HepG2 (cell line): ENCODE measurements at regions not wholly inside any gene's neighbourhood (a gene's known extent, or its start where the extent isn't known, plus 50 kb on each side); places are given as distances from the start of the nearest gene placed in this dataset.
"Not testable (repeated sequence)": the region's sequence is repeated elsewhere in the genome, so short reads cannot be mapped to it uniquely, and the experiment has no call there.

Experiments
- ATAC-seq: fragments of 200-7000 bp; cut with Tn5 transposase; 3 replicates; pipeline ENCODE4 v1.9.1; 2020; ENCODE audit warnings: mild to moderate bottlenecking, moderate library complexity
- BruUV-seq: library from RNA; stranded (reverse); fragments of 400-500 nt; replicated peaks from 2 replicates; lab custom pipeline; 2021; lab: Mats Ljungman, UMichigan
- CTCF ChIA-PET: fragments of 300-600 bp; formaldehyde crosslinking; extraction: SDS; loops from one replicate; lab custom pipeline; 2021; ENCODE audit warnings: low total read pairs, inconsistent platforms, low intra/inter-chr PET ratio; lab: Yijun Ruan, JAX
- POLR2A ChIA-PET: fragments of 350-600 bp; sonication (Branson Sonifier 250); formaldehyde crosslinking; loops from one replicate; lab custom pipeline; 2020; ENCODE audit warnings: antibody characterized with exemption, inconsistent platforms; lab: Yijun Ruan, JAX
- DNase-seq: peaks from one replicate; pipeline ENCODE4 v3.0.0-alpha.2; 2015; ENCODE audit warnings: low spot score
- FAIRE-seq: peaks from 3 replicates; lab custom pipeline; 2011; peaks lifted over from hg19 to GRCh38; lab: Jason Lieb, UNC
- H2AFZ ChIP-seq: one replicate; pipeline ENCODE4 v1.6.1; 2011; ENCODE audit warnings: low read length, inconsistent platforms
- H3K27ac ChIP-seq: fragments of 300-600 bp; 3 replicates; pipeline ENCODE4 v1.8.0; 2011; ENCODE audit warnings: mixed run types, mild to moderate bottlenecking, mixed read lengths, low read length, inconsistent platforms; ENCODE audit not compliant: insufficient read depth; ENCODE audit errors: extremely low read length
- H3K27me3 ChIP-seq, 2 experiments: fragments of 200-600 bp in 1 of 2; 2 replicates in 1 of 2; 3 replicates in 1 of 2; pipeline versions ENCODE4 v1.6.0 to v1.8.0; 2011; ENCODE audit warnings: low read length in 2 of 2, mild to moderate bottlenecking in 2 of 2, moderate library complexity in 2 of 2, inconsistent platforms in 1 of 2; ENCODE audit not compliant: insufficient read depth in 2 of 2, control insufficient read depth in 1 of 2
- H3K36me3 ChIP-seq, 2 experiments: fragments of 200-600 bp in 1 of 2; replicated peaks in 1 of 2; 2 replicates in 1 of 2; 3 replicates in 1 of 2; pipeline versions ENCODE4 v1.5.1 to v1.8.0; 2011; ENCODE audit warnings: low read length in 2 of 2, inconsistent platforms in 1 of 2; ENCODE audit not compliant: insufficient read depth in 2 of 2, control insufficient read depth in 1 of 2
- H3K4me1 ChIP-seq: 2 replicates; pipeline ENCODE4 v1.5.1; 2012; ENCODE audit warnings: low read length, inconsistent platforms; ENCODE audit not compliant: insufficient read depth
- H3K4me2 ChIP-seq: 2 replicates; pipeline ENCODE4 v1.6.0; 2011; ENCODE audit warnings: low read depth, low read length, inconsistent platforms
- H3K4me3 ChIP-seq, 3 experiments: fragments of 200-600 bp in 1 of 3; sonication (generic), shearing (Covaris generic) in 1 of 3; replicated peaks in 1 of 3; 2 replicates each; pipeline ENCODE4 v1.5.1; 2011 to 2016; ENCODE audit warnings: low read length in 3 of 3, inconsistent platforms in 2 of 3, low read depth in 2 of 3, mild to moderate bottlenecking in 2 of 3, control low read depth in 1 of 3, mixed read lengths in 1 of 3; ENCODE audit not compliant: insufficient read depth in 1 of 3
- H3K79me2 ChIP-seq: one replicate; pipeline ENCODE4 v1.6.1; 2011; ENCODE audit warnings: low read length, inconsistent platforms; ENCODE audit not compliant: insufficient read depth
- H3K9ac ChIP-seq: 2 replicates; pipeline ENCODE4 v1.6.0; 2011; ENCODE audit warnings: mild to moderate bottlenecking, low read depth, low read length, inconsistent platforms; ENCODE audit not compliant: insufficient read depth
- H3K9me3 ChIP-seq: 2 replicates; pipeline ENCODE4 v1.5.1; 2012; ENCODE audit warnings: mild to moderate bottlenecking, low read length
- H4K20me1 ChIP-seq: 2 replicates; pipeline ENCODE4 v1.6.0; 2011; ENCODE audit warnings: inconsistent platforms, mild to moderate bottlenecking, low read length, moderate library complexity; ENCODE audit not compliant: insufficient read depth
- WGBS: methylation state at CpG from one replicate; pipeline ENCODE4 v1.1.6; 2017; ENCODE audit warnings: low lambda C conversion rate; 5-methylcytosine and 5-hydroxymethylcytosine counted together
- in situ Hi-C: cut with HindIII; loops from 2 replicates; pipeline ENCODE4 v1.10.0; 2017; ENCODE audit warnings: low pct_unique_long_range_greater_than_20kb; ENCODE audit not compliant: extremely low pct_ligation_motif_present
- intact Hi-C: fragments of 100-400 bp; cut with micrococcal nuclease; formaldehyde crosslinking; loops from one replicate; pipeline ENCODE4 v1.10.0; 2022; ENCODE audit not compliant: unreplicated experiment

DNA sequence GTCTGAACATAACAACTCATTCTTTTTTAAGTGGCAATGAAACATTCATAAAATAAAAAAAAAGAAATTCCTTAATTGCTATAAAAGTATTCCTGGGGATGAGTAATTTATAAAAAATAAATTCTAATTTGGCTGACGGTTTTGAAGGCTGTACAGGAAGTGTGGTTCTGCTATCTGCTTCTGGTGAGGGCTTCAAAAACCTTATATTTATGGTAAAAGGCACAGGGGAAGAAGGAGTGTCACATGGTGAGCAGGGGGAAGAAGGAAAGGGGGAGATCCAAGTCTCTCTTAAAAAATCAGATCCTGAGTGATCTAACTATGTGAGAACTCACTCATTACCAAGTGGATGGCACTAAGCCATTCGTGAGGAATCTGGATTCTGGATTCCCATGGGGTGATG, 539.0 kb downstream of the GOLGA6L6 start:
- BruUV-seq, in situ Hi-C loops, H3K27me3 ChIP-seq, H3K36me3 ChIP-seq, H3K9ac ChIP-seq, H3K4me1 ChIP-seq, H2AFZ ChIP-seq, H3K9me3 ChIP-seq, ATAC-seq, H3K4me3 ChIP-seq, H4K20me1 ChIP-seq, H3K79me2 ChIP-seq, H3K4me2 ChIP-seq, intact Hi-C loops, H3K27ac ChIP-seq, POLR2A ChIA-PET, CTCF ChIA-PET, DNase-seq: not testable (repeated sequence)
- peak; percentile 4 for FAIRE-seq
- WGBS: 3% methylated on average over 1 of the region's 2 CpGs

DNA sequence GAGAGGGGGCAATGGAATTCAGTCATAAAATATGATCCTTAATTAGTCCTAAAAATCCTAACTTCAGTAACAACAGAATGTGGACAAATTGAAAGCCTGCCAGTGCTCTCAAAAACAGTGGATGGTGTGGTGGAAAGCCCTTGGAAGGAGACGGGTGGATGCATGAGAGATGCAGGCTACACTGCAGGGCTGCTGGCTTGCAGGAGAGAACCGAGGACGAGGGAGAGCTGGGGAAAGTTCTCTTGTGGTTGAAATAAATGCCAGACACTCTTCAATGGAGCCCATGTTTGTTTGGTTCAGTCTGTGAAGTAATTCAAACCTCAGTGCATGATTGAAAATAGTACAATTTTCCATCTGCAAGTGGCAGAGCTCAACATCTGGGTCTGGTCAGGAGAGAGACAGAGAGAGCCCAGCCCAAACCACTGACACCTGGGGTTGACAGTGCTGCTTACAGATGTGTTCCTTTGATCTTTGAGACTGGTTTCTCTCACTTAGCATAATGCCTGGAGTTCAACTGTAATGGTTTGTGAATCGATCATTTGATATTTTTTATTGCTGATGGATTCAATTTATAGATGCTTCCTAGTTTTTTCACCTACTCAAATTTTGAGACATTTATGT, 544.9 kb downstream of the GOLGA6L6 start:
- CTCF ChIA-PET, H3K36me3 ChIP-seq, FAIRE-seq, H3K79me2 ChIP-seq, in situ Hi-C loops, H3K4me3 ChIP-seq, H3K4me2 ChIP-seq, H3K9me3 ChIP-seq, H3K27me3 ChIP-seq, ATAC-seq, H4K20me1 ChIP-seq, intact Hi-C loops, H3K9ac ChIP-seq, H3K4me1 ChIP-seq, POLR2A ChIA-PET, H3K27ac ChIP-seq, BruUV-seq, H2AFZ ChIP-seq, DNase-seq: not testable (repeated sequence)
- 0% methylated on average over 4 of the region's 4 CpGs for WGBS

DNA sequence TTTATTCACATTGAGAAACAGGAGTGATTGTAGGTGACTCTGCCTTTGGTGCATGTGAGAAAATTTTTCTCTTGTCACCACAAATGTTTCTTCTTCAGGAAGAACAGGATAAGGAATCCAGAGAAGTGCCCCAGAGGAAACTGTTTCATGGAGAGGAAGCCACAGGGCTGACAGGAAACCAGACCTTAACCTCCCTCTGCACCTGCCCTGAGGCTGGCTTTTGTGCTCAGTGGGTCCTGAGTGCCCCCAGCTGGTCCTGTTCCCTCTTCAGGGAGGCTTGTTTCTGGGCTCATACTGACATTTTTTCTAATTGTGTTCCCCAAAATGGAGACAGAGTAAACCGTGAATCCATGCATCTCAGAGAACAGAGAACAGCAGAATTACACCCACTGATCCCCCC, 546.3 kb downstream of the GOLGA6L6 start:
- H3K9ac ChIP-seq, H2AFZ ChIP-seq, H4K20me1 ChIP-seq, H3K27ac ChIP-seq, H3K36me3 ChIP-seq, H3K79me2 ChIP-seq, H3K27me3 ChIP-seq, BruUV-seq, H3K4me2 ChIP-seq, H3K4me1 ChIP-seq, ATAC-seq, CTCF ChIA-PET, FAIRE-seq, intact Hi-C loops, POLR2A ChIA-PET, H3K4me3 ChIP-seq, in situ Hi-C loops, DNase-seq: not testable (repeated sequence)
- H3K9me3 ChIP-seq: peaks cover 16% of the 10 kb centered on the region
- WGBS: 0% methylated on average over 1 of the region's 1 CpG
